Head of caudate nucleus (tissue), 42 donors: ENCODE measurements at regions not wholly inside any gene's neighbourhood (a gene's known extent, or its start where the extent isn't known, plus 50 kb on each side); places are given as distances from the start of the nearest gene placed in this dataset.

ENCODE experiments used
- DNase-seq, 42 donors: peaks; one replicate each; pipeline versions ENCODE4 v3.0.0 to v3.0.0-alpha.2; 2020 to 2021; ENCODE audit warnings: mixed read lengths in 7 of 42
- intact Hi-C: fragments of 100-400 bp; cut with DNase I; formaldehyde crosslinking; loops from one replicate; pipeline ENCODE4 v1.15.0; 2022

- peak in 1 of 42 donors; percentile 1 for DNase-seq
- intact Hi-C loops: no loop called here
Observed at GRCh38 chrX:22629105-22629725, 356.5 kb downstream of the CBLL2 start.

DNA sequence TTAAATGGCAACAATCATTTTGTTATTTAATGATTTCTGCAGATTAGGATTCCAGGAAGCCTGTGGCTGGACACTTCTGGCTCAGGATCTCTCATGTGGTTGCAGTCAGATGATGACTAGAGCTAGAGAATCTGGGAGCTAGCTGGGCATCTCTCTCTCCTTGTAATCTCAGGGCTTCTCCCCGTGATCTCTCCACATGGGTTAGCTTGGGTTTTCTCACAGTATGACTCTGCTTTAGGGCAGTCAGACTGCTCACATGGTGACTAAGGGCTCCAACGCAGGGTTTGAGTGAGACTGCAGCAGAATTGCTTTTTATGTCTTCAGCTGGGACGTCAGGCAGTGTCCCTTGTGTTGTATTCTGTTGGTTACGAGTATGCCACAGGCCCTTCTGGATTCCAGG lies 361.4 kb downstream of the CBLL2 start:
- intact Hi-C loops: no loop called here
- DNase-seq: no peak

DNA sequence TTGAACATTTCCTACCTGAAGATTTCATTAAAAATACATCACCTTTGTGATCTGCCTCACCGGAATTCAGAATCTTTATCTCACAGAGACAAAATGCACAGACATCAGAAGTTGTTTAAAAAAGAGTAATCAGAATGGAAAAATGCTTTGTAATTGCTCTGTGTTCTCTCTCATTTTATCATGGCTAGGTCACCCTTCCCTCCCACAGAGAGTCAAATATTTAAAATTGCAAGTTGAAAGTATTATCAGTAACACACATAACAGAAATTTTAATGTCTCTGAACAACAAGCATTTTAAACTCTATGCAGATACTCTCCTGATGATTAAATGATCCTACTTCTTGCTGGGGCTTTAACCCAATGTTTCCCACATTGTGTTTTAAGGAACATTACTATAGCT lies 362.0 kb downstream of the CBLL2 start:
- intact Hi-C loops: no loop called here
- no peak for DNase-seq

- intact Hi-C loops: no loop called here
- no peak for DNase-seq
Observed at GRCh38 chrX:22648281-22648680, 351.5 kb upstream of the DDX53 start.

GRCh38 chrX:22650691-22651090 lies 349.1 kb upstream of the DDX53 start:
- no peak for DNase-seq
- intact Hi-C loops: no loop called here

GRCh38 chrX:22652596-22652995 lies 347.2 kb upstream of the DDX53 start:
- intact Hi-C loops: no loop called here
- DNase-seq: peak in 34 of 42 donors; percentile 1 to 68 (median 26)

DNA sequence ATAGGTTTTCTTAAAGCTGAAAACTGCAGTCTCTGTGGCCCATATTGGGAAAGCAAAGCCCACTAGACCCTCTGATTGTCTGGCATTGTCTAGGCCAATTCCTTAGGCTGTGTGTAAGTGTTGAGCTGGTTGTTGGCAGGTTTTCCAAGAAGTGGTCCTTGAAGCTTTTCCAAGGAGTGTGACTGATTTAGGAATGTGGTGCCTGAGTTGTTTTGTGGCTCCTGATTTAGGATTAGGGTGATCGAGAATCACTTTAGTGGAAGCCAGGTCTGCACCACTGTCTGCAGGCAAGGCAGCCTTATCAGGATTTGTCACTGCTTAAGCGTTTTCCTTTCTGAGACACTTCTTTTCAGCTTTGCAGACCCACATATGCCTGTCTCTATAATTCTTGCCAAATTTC lies 339.0 kb upstream of the DDX53 start:
- DNase-seq: no peak
- intact Hi-C loops: no loop called here

DNA sequence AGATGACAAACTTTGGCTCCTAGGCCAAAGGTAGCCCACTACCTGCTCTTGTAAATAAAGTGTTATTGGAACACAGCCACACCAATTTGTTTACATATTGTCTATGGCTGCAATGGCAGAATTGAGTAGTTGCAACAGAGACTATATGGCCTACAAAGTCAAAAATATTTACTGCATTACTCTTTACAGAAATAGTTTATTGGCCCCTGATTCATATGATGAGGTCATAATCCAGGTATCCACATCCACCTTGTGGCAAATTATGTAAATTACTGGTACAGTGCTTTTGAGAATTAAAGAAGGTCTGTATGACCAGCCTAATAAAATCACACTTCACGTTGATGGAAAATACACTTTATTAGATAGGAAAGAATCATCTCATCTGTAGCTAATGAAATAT lies 337.0 kb upstream of the DDX53 start:
- intact Hi-C loops: no loop called here
- DNase-seq: no peak

DNA sequence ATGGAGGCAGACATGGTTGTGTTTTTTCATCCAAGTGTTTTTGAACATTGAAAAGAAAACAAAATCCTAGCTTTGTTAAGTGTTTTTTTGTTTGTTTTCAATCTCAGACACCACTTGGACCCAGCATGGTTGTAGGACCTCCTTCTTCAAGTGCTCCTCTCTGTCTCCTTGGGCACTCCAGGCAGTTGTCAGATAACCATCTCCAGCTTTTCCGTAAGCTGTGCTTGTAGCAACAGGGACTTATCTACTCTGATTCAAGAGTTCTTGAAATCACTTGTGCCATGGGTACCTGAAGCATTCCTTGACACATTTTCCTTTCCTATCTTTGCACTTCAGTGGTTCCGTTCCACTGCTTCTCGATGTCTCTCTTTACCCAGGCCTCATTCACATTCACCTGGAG lies 334.9 kb upstream of the DDX53 start:
- no peak for DNase-seq
- intact Hi-C loops: no loop called here

DNA sequence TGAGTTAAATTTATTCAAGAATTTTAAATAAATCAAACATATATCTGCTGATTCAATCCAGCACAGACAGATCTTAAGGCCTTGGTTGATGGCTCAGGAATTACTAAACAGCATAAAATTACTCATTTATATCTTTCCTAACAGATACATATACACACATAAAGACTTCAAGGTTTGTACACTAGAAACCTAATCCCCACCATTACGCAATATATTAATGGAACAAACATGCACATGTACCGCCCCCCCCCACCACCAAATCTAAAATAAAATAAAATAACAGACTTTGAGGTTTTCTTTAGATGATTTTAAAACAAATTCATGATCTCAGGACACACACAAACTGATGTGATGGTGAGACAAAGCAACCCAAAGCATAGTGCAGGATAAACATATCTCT lies 333.9 kb upstream of the DDX53 start:
- intact Hi-C loops: no loop called here
- no peak for DNase-seq

- DNase-seq: peak in 38 of 42 donors; percentile 18 to 84 (median 52)
- intact Hi-C loops: no loop called here
Observed at GRCh38 chrX:22666441-22666840, 333.3 kb upstream of the DDX53 start.

DNA sequence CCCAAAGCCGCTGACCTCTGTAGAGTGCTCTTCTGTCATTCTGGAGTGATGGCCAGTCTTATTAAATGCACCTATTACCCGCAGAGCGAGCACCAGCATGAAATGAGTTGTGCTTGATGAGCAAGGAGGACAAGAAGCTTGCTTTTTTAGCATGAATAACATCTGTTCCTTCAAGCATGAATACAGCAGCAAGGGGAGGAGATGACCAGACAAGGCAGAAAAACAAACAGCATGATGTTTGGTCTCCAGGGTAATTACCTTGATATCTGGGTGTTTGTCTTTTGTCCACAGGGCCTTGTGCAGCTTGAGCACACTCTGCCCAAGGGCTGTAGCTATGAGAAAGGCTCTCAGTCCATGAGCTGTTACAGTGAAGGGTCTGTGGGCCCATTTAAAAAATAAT lies 324.8 kb upstream of the DDX53 start:
- no peak for DNase-seq
- intact Hi-C loops: no loop called here

- DNase-seq: peak in 10 of 42 donors; percentile 3 to 44 (median 18)
Observed at GRCh38 chrX:22686138-22686541, 313.6 kb upstream of the DDX53 start.

DNA sequence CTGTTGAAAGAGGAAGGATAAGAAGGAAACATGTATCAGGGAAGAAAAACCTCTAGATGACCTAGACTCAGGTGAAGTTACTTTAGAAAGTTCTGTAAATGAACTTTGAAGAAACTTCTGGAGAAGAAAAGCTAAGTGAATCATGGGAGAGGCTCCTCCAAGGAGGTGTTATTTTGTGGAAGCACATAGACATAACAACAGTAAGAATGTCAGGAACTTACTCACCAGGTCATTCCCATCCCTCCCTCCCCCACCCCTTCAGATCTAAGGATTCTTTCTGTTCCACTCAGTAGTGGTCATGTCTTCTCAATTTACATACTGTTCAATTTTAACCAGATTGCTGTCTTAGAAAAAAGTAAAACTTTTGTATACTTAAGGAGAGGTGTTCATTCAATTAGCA lies 310.5 kb upstream of the DDX53 start:
- intact Hi-C loops: no loop called here
- DNase-seq: no peak

More at GRCh38 chrX:22686138-22686541, 313.6 kb upstream of the DDX53 start:
- intact Hi-C loops: no loop called here

GRCh38 chrX:22690116-22690515 lies 309.6 kb upstream of the DDX53 start:
- intact Hi-C loops: no loop called here
- DNase-seq: no peak

DNA sequence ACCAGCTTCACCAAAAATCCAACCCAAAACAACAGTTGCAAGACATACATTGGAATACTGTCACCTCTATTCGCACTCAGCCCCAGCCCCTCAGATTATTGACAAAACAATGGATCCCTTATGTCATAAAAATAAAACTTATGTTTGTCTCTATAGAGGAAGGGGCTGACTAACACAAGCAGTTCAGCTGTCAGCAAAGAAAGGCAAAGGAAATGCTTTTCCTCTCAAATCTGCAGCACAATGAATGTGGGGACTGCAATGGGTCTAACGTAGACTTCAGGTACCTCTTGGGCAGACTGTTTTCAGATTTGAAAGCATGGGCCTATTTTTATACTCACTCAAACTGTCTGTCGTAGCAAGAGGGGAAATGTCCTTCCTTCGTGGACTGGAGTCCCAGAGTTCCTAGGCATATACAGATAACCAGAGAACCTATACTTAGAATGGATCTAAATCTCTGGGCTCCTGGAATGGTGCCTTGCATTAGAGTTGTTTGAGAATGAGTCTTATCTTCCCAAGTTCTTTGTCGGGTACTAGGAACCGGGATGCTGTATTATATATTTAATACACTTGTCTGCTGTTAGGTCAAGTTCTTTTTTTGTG lies 307.7 kb upstream of the DDX53 start:
- DNase-seq: no peak
- intact Hi-C loops: no loop called here

DNA sequence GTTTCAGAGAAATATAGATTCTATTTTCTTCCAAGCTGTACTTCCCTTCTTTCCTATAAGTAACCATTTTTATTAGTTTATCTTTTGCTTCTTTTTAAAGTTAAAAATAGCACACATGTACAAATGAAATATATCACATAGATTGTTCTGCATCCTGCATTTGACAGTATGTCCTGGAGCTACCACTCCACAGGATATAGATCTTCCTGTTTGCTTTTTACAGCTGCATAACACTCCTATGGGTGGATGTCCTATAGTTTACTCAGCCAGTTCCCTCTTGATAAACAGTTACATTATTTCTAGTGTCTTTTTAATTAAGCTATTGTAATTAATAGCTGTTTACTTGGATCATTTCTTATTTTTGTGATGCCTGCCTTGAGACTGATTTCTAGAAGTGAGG lies 301.6 kb upstream of the DDX53 start:
- DNase-seq: no peak
- intact Hi-C loops: no loop called here

GRCh38 chrX:22699581-22700091 lies 300.1 kb upstream of the DDX53 start:
- intact Hi-C loops: no loop called here
- no peak for DNase-seq

- DNase-seq: no peak
- intact Hi-C loops: no loop called here
Observed at GRCh38 chrX:22712942-22713341, 286.8 kb upstream of the DDX53 start.

- intact Hi-C loops: no loop called here
- DNase-seq: no peak
Observed at GRCh38 chrX:22730542-22730941, 269.2 kb upstream of the DDX53 start.

- DNase-seq: no peak
- intact Hi-C loops: no loop called here
Observed at GRCh38 chrX:22737541-22737940, 262.2 kb upstream of the DDX53 start.
